ENCODE measurements at regions not wholly inside any gene's neighbourhood (a gene's known extent, or its start where the extent isn't known, plus 50 kb on each side); places are given as distances from the start of the nearest gene placed in this dataset.

GRCh38 chr5:171581781-171582180 is 162.3 kb downstream of the FGF18 start:
- DNase-seq: no peak

- DNase-seq: no peak
Measured at GRCh38 chr5:171582849-171583248, 163.4 kb downstream of the FGF18 start.

GRCh38 chr5:171585981-171586380 is 166.5 kb downstream of the FGF18 start:
- no peak for DNase-seq

GRCh38 chr5:171586436-171586835 is 167.0 kb downstream of the FGF18 start:
- DNase-seq: no peak

- DNase-seq: no peak
Measured at GRCh38 chr5:171588046-171588445, 168.6 kb downstream of the FGF18 start.

- DNase-seq: no peak
Measured at GRCh38 chr5:171588790-171589189, 169.3 kb downstream of the FGF18 start.

GRCh38 chr5:171589461-171589860 is 170.0 kb downstream of the FGF18 start:
- no peak for DNase-seq

- no peak for DNase-seq
Measured at GRCh38 chr5:171592076-171592475, 172.6 kb downstream of the FGF18 start.

- no peak for DNase-seq
Measured at GRCh38 chr5:171592736-171593135, 173.3 kb downstream of the FGF18 start.

GRCh38 chr5:171593401-171593800 is 174.0 kb downstream of the FGF18 start:
- DNase-seq: no peak

- no peak for DNase-seq
Measured at GRCh38 chr5:171593976-171594375, 174.5 kb downstream of the FGF18 start.

- no peak for DNase-seq
Measured at GRCh38 chr5:171595401-171595800, 176.0 kb downstream of the FGF18 start.

GRCh38 chr5:171595801-171596231 is 176.4 kb downstream of the FGF18 start:
- DNase-seq: no peak

GRCh38 chr5:171596391-171596878 is 177.0 kb downstream of the FGF18 start:
- DNase-seq: no peak

GRCh38 chr5:171597946-171598640 is 178.6 kb downstream of the FGF18 start:
- no peak for DNase-seq

GRCh38 chr5:171598641-171599152 is 179.2 kb downstream of the FGF18 start:
- DNase-seq: no peak

- no peak for DNase-seq
Measured at GRCh38 chr5:171599411-171599810, 180.0 kb downstream of the FGF18 start.

GRCh38 chr5:171599957-171600612 is 180.6 kb downstream of the FGF18 start:
- DNase-seq: no peak

GRCh38 chr5:171600741-171601265 is 181.4 kb downstream of the FGF18 start:
- DNase-seq: no peak

- DNase-seq: no peak
Measured at GRCh38 chr5:171601266-171601881, 181.9 kb downstream of the FGF18 start.

- no peak for DNase-seq
Measured at GRCh38 chr5:171603591-171603990, 182.0 kb upstream of the SMIM23 start.

GRCh38 chr5:171604195-171604594 is 181.4 kb upstream of the SMIM23 start:
- DNase-seq: no peak

- no peak for DNase-seq
Measured at GRCh38 chr5:171606414-171607024, 179.1 kb upstream of the SMIM23 start.
